ENCODE measurements at regions not wholly inside any gene's neighbourhood (a gene's known extent, or its start where the extent isn't known, plus 50 kb on each side); places are given as distances from the start of the nearest gene placed in this dataset.

DNA sequence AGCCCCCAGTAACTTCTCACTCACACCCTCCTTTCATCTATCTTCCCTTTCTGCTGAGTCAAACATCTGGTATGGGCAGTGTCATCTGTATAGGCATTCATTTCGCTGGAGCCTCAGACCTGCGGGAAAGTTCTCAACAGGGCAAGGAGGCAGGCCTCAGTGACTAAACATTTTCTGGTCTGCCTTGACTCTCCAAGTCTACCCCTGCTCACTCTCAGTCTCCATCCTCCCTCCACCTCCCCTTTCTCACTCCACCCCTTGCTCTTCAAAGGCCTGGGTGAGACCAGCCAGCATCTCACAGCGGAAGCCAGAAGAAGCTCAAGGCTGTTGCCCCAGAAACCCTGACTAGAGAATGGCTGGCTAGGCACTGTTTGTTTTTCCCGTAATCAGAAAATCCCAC is 105.0 kb upstream of the BEND6 start:
- DNase-seq (ENCODE audit: low read depth) = peak; percentile 77
- H3K4me3 ChIP-seq (ENCODE audit: low read depth, low read length) = peak overlapping the region; percentile 90
- TF ChIP-seq, protein P1, sequence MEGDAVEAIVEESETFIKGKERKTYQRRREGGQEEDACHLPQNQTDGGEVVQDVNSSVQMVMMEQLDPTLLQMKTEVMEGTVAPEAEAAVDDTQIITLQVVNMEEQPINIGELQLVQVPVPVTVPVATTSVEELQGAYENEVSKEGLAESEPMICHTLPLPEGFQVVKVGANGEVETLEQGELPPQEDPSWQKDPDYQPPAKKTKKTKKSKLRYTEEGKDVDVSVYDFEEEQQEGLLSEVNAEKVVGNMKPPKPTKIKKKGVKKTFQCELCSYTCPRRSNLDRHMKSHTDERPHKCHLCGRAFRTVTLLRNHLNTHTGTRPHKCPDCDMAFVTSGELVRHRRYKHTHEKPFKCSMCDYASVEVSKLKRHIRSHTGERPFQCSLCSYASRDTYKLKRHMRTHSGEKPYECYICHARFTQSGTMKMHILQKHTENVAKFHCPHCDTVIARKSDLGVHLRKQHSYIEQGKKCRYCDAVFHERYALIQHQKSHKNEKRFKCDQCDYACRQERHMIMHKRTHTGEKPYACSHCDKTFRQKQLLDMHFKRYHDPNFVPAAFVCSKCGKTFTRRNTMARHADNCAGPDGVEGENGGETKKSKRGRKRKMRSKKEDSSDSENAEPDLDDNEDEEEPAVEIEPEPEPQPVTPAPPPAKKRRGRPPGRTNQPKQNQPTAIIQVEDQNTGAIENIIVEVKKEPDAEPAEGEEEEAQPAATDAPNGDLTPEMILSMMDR (IDR thresholded peaks at IDR 0.05; ENCODE audit: insufficient read depth, low read depth, low read length, missing control alignments) = no peak

DNA sequence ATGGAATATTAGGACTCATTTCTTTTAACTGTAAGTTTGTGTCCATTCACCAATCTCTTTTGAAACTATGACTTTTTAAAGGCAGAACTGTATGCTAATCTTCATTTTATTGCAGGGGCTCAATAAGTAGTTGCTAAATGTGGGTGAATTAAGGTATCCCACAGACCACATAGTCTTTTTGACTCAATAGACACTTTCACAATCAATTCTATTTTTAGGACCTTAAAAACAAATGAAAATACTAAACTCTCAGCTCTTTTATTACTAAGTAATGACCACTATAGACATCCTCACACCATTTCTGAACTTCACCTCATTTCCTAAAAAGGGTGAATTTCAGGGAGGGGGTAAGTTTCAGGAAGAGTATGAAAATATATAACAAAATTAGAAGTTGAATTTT is 106.8 kb upstream of the BEND6 start:
- peak overlapping the region; percentile 33 for H3K4me3 ChIP-seq (ENCODE audit: low read depth, low read length)
- DNase-seq (ENCODE audit: low read depth) = peak; percentile 58
- TF ChIP-seq, protein P1 (IDR thresholded peaks at IDR 0.05; ENCODE audit: insufficient read depth, low read depth, low read length, missing control alignments) = no peak

DNA sequence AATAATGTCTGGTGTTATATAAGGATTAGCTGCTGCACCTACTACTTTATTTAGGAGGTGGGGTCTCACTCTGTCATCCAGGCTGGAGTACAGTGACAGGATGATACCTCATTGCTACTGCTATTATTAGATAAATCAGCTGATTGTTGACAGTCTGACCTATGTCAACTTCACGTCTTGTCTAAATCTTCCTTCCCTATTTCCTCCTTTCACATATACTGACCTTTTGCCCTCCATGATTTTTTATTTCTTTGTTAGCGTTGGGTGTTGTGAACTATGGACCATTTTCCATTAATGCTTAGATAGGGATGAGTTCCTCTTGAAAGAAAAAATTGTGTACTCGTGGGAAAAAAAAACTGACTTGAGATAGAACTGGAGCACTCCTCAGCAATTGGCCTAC is 109.9 kb upstream of the BEND6 start:
- DNase-seq (ENCODE audit: low read depth) = no peak
- H3K4me3 ChIP-seq (ENCODE audit: low read depth, low read length) = no peak overlapping the region
- TF ChIP-seq, protein P1 (IDR thresholded peaks at IDR 0.05; ENCODE audit: insufficient read depth, low read depth, low read length, missing control alignments) = no peak

DNA sequence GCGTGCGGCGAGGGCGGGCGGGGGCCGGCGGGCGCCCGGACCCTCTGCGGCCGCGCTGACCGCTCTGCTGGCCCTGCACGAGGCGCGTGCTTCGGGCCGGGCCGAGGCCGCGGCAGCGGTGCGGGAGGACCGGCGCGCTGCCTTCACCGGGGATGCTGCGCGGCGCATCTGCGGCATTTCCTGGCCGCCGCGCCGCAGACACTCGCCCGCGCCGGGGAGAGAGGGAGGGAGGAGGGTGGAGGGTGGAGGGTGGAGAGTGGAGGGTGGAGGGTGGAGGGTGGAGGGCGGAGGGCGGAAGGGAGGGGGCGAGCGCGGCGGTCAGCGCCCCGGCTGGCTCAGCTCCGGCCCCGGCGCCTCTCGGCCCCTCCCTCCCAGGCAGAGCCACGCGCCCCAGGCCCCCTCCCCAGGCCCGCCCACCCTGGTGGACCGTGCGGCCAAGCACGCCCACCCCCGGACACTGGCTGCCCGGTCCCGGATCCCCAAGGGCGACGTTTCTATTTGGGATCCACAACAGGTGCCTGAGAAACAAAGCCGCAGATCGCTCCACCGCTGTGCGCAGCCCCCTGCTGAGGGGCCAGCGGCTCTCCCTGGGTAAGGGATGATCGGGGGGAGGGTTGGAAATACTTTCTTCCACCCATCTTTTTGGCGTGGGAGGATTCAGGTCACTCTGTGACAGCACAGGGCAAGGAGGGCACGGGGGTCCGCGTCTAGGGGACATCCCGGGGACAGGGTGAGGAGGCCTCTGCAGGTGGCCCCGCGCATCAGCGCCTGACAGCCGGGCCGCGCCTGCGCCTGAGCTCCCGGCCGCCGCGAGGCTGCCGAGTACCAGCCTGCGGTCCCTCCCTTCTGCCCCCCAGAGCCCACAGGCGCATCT is 111.2 kb upstream of the BEND6 start:
- peak; percentile 96 for DNase-seq (ENCODE audit: low read depth)
- TF ChIP-seq, protein P1 (IDR thresholded peaks at IDR 0.05; ENCODE audit: insufficient read depth, low read depth, low read length, missing control alignments) = peak; percentile 70
- H3K4me3 ChIP-seq (ENCODE audit: low read depth, low read length) = peak overlapping the region; percentile 94

DNA sequence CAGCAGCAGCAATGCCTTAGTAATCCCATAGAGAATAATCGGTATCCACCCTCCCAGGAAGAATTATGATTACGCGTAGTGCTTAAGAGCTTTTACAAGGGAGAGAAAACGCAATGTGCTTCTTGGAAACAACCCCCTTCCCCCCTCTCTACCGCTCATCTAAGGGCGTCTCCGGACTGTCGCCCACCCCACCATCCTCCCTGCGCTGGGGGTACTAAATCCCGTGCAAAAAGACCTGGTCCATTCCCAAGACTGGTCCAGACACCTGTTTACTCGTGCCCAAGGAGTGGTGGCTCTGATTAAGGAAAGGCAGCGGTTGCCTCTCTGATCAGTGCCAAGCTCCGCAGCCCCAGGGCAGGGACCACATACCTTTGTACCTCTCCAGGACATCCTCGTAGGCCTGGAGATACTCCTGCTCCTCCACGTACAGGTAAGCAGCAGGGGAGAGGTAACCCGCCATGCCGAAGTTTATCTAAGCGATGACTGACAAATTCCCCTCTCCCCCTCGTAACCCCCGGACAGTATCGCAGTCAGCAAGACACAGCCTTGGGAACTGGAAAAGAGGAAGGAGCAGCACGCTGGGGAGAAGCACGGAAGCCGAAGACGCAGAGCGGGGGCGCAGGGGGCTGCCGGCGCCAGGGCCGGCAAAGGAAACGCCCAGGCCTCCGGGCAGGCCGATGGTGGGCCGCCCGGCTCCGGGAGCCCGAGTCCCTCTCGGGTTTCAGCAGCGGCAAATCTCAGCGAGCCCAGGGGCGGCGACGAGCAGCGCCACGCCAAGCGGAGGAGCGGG is 112.0 kb upstream of the BEND6 start:
- TF ChIP-seq, protein P1 (IDR thresholded peaks at IDR 0.05; ENCODE audit: insufficient read depth, low read depth, low read length, missing control alignments) = no peak
- H3K4me3 ChIP-seq (ENCODE audit: low read depth, low read length) = peak overlapping the region; percentile 89
- peak; percentile 52 for DNase-seq (ENCODE audit: low read depth)

DNA sequence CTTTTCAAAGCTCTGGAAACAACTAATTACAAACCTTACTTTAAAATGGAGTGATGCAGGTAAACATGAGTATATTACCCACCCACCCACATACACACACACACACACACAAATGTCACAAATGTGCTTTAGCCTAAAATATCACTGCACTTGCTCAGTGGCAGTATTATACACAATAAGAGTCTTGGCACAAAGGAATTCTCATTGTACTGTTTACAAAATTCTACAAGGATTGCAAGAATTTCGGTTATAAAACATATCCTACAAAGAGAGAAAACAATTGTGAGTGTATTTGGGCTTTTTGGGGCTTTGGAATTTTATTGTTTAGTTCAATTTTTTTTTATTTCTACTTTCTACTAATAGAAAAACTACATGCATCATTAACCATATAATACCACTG is 113.2 kb upstream of the BEND6 start:
- H3K4me3 ChIP-seq (ENCODE audit: low read depth, low read length) = peak overlapping the region; percentile 89
- TF ChIP-seq, protein P1 (IDR thresholded peaks at IDR 0.05; ENCODE audit: insufficient read depth, low read depth, low read length, missing control alignments) = no peak
- DNase-seq (ENCODE audit: low read depth) = no peak
